ENCODE measurements at regions not wholly inside any gene's neighbourhood (a gene's known extent, or its start where the extent isn't known, plus 50 kb on each side); places are given as distances from the start of the nearest gene placed in this dataset.

DNA sequence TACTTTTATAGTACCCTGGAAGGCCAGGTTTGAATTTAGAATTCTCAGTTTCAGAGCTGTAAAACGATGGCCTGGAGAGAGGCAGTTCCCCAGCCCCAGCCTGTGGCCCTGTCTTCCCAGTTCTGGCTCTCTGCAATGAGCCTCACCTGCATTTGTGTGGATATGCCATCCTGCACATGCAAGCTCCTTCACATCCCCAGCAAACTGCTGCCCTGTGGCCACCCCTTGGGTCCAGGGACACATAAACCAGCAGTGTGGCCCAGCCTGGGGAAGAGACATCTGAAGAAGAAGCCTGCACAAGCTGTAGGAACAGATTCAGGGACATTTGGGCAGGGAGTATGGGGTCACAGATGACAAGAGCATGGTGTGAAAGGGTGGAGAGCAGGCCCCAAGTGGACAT, 174.3 kb upstream of the CRY1 start:
- peaks cover 2% of the 10 kb centered on the region for H3K9me3 ChIP-seq (ENCODE audit: low read depth, low read length, poor library complexity, severe bottlenecking)
- no peak overlapping the region for H3K4me3 ChIP-seq (ENCODE audit: low read depth, low read length, poor library complexity, severe bottlenecking)
- DNase-seq (ENCODE audit: low spot score): no peak
- no peaks in the 10 kb centered on the region for H3K4me1 ChIP-seq (ENCODE audit: insufficient read depth, low read length, poor library complexity, severe bottlenecking)
- no peaks in the 10 kb centered on the region for H3K27me3 ChIP-seq (replicated peaks; ENCODE audit: insufficient read depth, low read depth, low read length, poor library complexity)
- intact Hi-C loops (cut with micrococcal nuclease; ENCODE audit: unreplicated experiment): no loop called here
- no peak overlapping the region for H3K27ac ChIP-seq (ENCODE audit: low read depth, low read length, poor library complexity, severe bottlenecking)
- ChIA-PET POLR2A (ENCODE audit: low non-redundant PET) (no interaction called here), CTCF (interaction anchor here (0.6 kb wide), 1 partner anchor 29 kb away, joined by 3 read pairs; no protein-coding TSS in a partner anchor)
- TF ChIP-seq, protein P1, sequence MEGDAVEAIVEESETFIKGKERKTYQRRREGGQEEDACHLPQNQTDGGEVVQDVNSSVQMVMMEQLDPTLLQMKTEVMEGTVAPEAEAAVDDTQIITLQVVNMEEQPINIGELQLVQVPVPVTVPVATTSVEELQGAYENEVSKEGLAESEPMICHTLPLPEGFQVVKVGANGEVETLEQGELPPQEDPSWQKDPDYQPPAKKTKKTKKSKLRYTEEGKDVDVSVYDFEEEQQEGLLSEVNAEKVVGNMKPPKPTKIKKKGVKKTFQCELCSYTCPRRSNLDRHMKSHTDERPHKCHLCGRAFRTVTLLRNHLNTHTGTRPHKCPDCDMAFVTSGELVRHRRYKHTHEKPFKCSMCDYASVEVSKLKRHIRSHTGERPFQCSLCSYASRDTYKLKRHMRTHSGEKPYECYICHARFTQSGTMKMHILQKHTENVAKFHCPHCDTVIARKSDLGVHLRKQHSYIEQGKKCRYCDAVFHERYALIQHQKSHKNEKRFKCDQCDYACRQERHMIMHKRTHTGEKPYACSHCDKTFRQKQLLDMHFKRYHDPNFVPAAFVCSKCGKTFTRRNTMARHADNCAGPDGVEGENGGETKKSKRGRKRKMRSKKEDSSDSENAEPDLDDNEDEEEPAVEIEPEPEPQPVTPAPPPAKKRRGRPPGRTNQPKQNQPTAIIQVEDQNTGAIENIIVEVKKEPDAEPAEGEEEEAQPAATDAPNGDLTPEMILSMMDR (conservative IDR thresholded peaks at IDR 0.05; ENCODE audit: low read depth, low read length): no peak
- no peaks in the 10 kb centered on the region for H3K36me3 ChIP-seq (ENCODE audit: insufficient read depth, low read length, poor library complexity, severe bottlenecking)
- BruUV-seq (replicated peaks): no TSS peak

DNA sequence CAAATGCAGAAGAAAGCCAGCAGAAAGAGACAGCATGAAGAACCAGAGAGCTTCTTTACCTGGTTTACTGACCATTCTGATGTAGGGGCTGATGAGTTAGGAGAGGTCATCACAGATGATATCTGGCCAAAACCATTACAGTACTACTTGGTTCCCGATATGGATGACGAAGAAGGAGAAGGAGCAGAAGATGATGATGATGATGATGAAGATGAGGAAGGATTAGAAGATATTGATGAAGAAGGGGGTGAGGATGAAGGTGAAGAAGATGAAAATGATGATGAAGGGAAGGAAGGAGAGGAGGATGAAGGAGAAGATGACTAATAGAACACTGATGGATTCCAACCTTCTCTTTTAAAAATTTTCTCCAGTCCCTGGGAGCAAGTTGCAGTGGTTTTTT, 178.2 kb upstream of the CRY1 start:
- DNase-seq (ENCODE audit: low spot score): no peak
- no peaks in the 10 kb centered on the region for H3K36me3 ChIP-seq (ENCODE audit: insufficient read depth, low read length, poor library complexity, severe bottlenecking)
- no TSS peak for BruUV-seq (replicated peaks)
- CTCF ChIA-PET: no interaction called here
- no peaks in the 10 kb centered on the region for H3K27me3 ChIP-seq (replicated peaks; ENCODE audit: insufficient read depth, low read depth, low read length, poor library complexity)
- no peak overlapping the region for H3K4me3 ChIP-seq (ENCODE audit: low read depth, low read length, poor library complexity, severe bottlenecking)
- H3K9me3 ChIP-seq (ENCODE audit: low read depth, low read length, poor library complexity, severe bottlenecking): no peaks in the 10 kb centered on the region
- no peaks in the 10 kb centered on the region for H3K4me1 ChIP-seq (ENCODE audit: insufficient read depth, low read length, poor library complexity, severe bottlenecking)
- no peak for TF ChIP-seq EZH2 (IDR thresholded peaks at IDR 0.05; ENCODE audit: borderline replicate concordance, low read depth, low read length, poor library complexity, severe bottlenecking)
- TF ChIP-seq, protein P1 (conservative IDR thresholded peaks at IDR 0.05; ENCODE audit: low read depth, low read length): no peak
- POLR2A ChIA-PET (ENCODE audit: low non-redundant PET): no interaction called here
- intact Hi-C loops (cut with micrococcal nuclease; ENCODE audit: unreplicated experiment): no loop called here
- no peak overlapping the region for H3K27ac ChIP-seq (ENCODE audit: low read depth, low read length, poor library complexity, severe bottlenecking)

DNA sequence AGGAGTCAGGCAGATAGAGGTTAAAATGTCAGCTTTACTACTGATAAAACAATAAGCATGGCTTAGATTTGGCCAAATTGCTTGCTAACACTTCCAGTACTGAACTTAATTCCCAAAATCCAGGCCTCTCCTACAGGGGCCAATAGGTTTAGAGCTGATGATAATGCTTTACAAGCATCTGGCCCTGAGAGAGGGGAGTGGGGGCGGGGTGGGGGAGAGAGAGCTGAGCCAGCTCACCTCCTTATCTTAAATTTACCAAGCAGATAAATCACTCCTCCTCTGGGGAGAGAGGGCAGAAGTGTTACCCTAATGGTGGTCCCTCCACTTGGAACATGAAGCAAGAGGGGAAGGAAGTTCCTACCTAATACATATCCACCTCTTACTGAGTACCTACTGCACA, 182.2 kb upstream of the CRY1 start:
- POLR2A ChIA-PET (ENCODE audit: low non-redundant PET): no interaction called here
- TF ChIP-seq, protein P1 (conservative IDR thresholded peaks at IDR 0.05; ENCODE audit: low read depth, low read length): no peak
- no peak for TF ChIP-seq EZH2 (IDR thresholded peaks at IDR 0.05; ENCODE audit: borderline replicate concordance, low read depth, low read length, poor library complexity, severe bottlenecking)
- intact Hi-C loops (cut with micrococcal nuclease; ENCODE audit: unreplicated experiment): loop anchor here (5.0 kb wide), 1 partner anchor 33 kb away; no protein-coding TSS in a partner anchor
- no peak for DNase-seq (ENCODE audit: low spot score)
- H3K27ac ChIP-seq (ENCODE audit: low read depth, low read length, poor library complexity, severe bottlenecking): no peak overlapping the region
- CTCF ChIA-PET: no interaction called here
- H3K4me3 ChIP-seq (ENCODE audit: low read depth, low read length, poor library complexity, severe bottlenecking): no peak overlapping the region
- no peaks in the 10 kb centered on the region for H3K27me3 ChIP-seq (replicated peaks; ENCODE audit: insufficient read depth, low read depth, low read length, poor library complexity)
- H3K9me3 ChIP-seq (ENCODE audit: low read depth, low read length, poor library complexity, severe bottlenecking): no peaks in the 10 kb centered on the region
- peaks cover 15% of the 10 kb centered on the region for H3K4me1 ChIP-seq (ENCODE audit: insufficient read depth, low read length, poor library complexity, severe bottlenecking)
- BruUV-seq (replicated peaks): no TSS peak
- H3K36me3 ChIP-seq (ENCODE audit: insufficient read depth, low read length, poor library complexity, severe bottlenecking): no peaks in the 10 kb centered on the region
